Stomach (tissue), 8 donors: ENCODE measurements at regions not wholly inside any gene's neighbourhood (a gene's known extent, or its start where the extent isn't known, plus 50 kb on each side); places are given as distances from the start of the nearest gene placed in this dataset.
"Not testable (repeated sequence)": the region's sequence is repeated elsewhere in the genome, so short reads cannot be mapped to it uniquely, and the experiment has no call there.

Experiments used
- DNase-seq, 2 donors: peaks; one replicate each; pipeline versions ENCODE4 v3.0.0 to v3.0.0-alpha.2; 2013 to 2019
- H3K27ac ChIP-seq, 5 donors: fragments of 200-600 bp in 4 of 5; sonication (generic) in 4 of 5; one replicate each; pipeline ENCODE4 v1.5.1; 2013 to 2019; ENCODE audit warnings: mild to moderate bottlenecking in 1 of 5, moderate library complexity in 1 of 5
- H3K27me3 ChIP-seq, 3 donors: fragments of 200-600 bp; sonication (generic); one replicate each; pipeline ENCODE4 v1.5.1; 2017 to 2019; ENCODE audit warnings: mixed run types in 1 of 3
- H3K36me3 ChIP-seq, 4 donors: fragments of 200-600 bp; sonication (generic); 1 replicate in 3 of 4; 2 replicates in 1 of 4; pipeline ENCODE4 v1.5.1; 2016 to 2019
- H3K4me1 ChIP-seq, 4 donors: fragments of 200-600 bp; sonication (generic); one replicate each; pipeline ENCODE4 v1.5.1; 2016 to 2019
- H3K4me3 ChIP-seq, 4 donors: fragments of 200-600 bp; sonication (generic) in 3 of 4; one replicate each; pipeline ENCODE4 v1.5.1; 2016 to 2019; ENCODE audit warnings: mild to moderate bottlenecking in 1 of 4
- H3K9me3 ChIP-seq, 4 donors: fragments of 200-600 bp; sonication (generic); one replicate each; pipeline ENCODE4 v1.5.1; 2016 to 2019
- EP300 ChIP-seq: sonication (generic); formaldehyde crosslinking; IDR thresholded peaks from one replicate; pipeline ENCODE4 v1.6.1; 2017; ENCODE audit warnings: antibody characterized with exemption
- POLR2A ChIP-seq, 4 donors: fragments of 450-650 bp; IDR thresholded peaks; one replicate each; pipeline ENCODE4 v1.6.1; 2016; ENCODE audit warnings: antibody characterized with exemption in 4 of 4, control low read depth in 2 of 4, mild to moderate bottlenecking in 1 of 4, moderate library complexity in 1 of 4
- POLR2AphosphoS5 ChIP-seq, 3 donors: sonication (generic); formaldehyde crosslinking; IDR thresholded peaks; one replicate each; pipeline ENCODE4 v1.6.1; 2016; ENCODE audit warnings: antibody characterized with exemption in 3 of 3
- WGBS, 5 donors: extraction: QIAGEN DNeasy Blood & Tissue Kit in 3 of 5; methylation state at CpG; one replicate each; pipeline versions ENCODE4 v1.1.5 to v1.1.7; 2013 to 2018; 5-methylcytosine and 5-hydroxymethylcytosine counted together
- intact Hi-C: fragments of 100-400 bp; cut with DNase I; formaldehyde crosslinking; loops from one replicate; pipeline ENCODE4 v1.15.1; 2023; ENCODE audit warnings: low total_unique reads
- TF ChIP-seq, protein P1 (sequence below), 7 experiments: fragments of 450-650 bp in 4 of 7; fragments of 200-600 bp in 3 of 7; sonication (generic) in 3 of 7; IDR thresholded peaks; one replicate each; pipeline ENCODE4 v1.5.1; 2016 to 2019; ENCODE audit warnings: antibody characterized with exemption in 7 of 7, control low read depth in 2 of 7, mild to moderate bottlenecking in 1 of 7
- donor health status: healthy with polysubstance abuse.
- donor health status: Bipolar disorder and iron deficiency.
- donor health status: healthy.

- TF ChIP-seq, protein P1, sequence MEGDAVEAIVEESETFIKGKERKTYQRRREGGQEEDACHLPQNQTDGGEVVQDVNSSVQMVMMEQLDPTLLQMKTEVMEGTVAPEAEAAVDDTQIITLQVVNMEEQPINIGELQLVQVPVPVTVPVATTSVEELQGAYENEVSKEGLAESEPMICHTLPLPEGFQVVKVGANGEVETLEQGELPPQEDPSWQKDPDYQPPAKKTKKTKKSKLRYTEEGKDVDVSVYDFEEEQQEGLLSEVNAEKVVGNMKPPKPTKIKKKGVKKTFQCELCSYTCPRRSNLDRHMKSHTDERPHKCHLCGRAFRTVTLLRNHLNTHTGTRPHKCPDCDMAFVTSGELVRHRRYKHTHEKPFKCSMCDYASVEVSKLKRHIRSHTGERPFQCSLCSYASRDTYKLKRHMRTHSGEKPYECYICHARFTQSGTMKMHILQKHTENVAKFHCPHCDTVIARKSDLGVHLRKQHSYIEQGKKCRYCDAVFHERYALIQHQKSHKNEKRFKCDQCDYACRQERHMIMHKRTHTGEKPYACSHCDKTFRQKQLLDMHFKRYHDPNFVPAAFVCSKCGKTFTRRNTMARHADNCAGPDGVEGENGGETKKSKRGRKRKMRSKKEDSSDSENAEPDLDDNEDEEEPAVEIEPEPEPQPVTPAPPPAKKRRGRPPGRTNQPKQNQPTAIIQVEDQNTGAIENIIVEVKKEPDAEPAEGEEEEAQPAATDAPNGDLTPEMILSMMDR (IDR thresholded peaks at IDR 0.05) = no peak
- TF ChIP-seq EP300 (no peak), POLR2A (IDR thresholded peaks at IDR 0.05) (no peak), POLR2AphosphoS5 (IDR thresholded peaks at IDR 0.05) (no peak)
- Histone ChIP-seq H3K36me3 (no peaks in the 10 kb centered on the region), H3K9me3 (peaks cover 0 to 3% (median 0%) of the 10 kb centered on the region in 4 donors), H3K4me3 (no peak overlapping the region), H3K4me1 (no peaks in the 10 kb centered on the region), H3K27me3 (no peaks in the 10 kb centered on the region), H3K27ac (no peak overlapping the region)
- DNase-seq = no peak
- intact Hi-C loops = no loop called here
- WGBS, 5 donors = 58 to 65% (median 59%) methylated on average over 4 of the region's 4 CpGs
Measured at GRCh38 chr3:166634091-166634746, 745.9 kb downstream of the ZBBX start.

GRCh38 chr3:166630190-166630589 is 749.9 kb downstream of the ZBBX start:
- WGBS, 5 donors = 76 to 87% (median 82%) methylated on average over 1 of the region's 1 CpG
- no peak for TF ChIP-seq POLR2AphosphoS5 (IDR thresholded peaks at IDR 0.05)
- no peak for TF ChIP-seq EP300
- TF ChIP-seq, protein P1 (IDR thresholded peaks at IDR 0.05) = no peak
- no peak for TF ChIP-seq POLR2A (IDR thresholded peaks at IDR 0.05)
- Histone ChIP-seq H3K36me3 (no peaks in the 10 kb centered on the region), H3K9me3 (no peaks in the 10 kb centered on the region), H3K4me3 (no peak overlapping the region), H3K4me1 (no peaks in the 10 kb centered on the region), H3K27me3 (no peaks in the 10 kb centered on the region), H3K27ac (no peak overlapping the region)
- no peak for DNase-seq
- intact Hi-C loops = no loop called here

DNA sequence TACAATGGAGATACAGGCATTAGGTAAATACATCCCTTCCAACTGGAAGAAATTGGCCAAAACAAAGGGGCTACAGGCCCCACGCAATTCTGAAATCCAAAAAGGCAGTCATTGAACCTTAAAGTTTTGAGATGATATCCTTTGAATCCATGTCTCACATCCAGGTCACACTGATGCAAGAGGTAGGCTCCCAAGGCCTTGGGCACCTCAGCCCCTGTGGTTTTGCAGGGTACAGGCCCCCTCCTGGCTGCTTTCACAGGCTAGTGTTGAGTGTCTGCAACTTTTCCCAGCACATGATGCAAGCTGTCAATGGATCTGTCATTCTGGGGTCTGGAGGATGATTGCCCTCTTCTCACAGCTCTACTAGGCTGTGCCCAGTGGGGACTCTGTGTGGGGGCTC is 766.7 kb downstream of the ZBBX start:
- no peaks in the 10 kb centered on the region for H3K4me1 ChIP-seq
- TF ChIP-seq POLR2A (IDR thresholded peaks at IDR 0.05) = no peak
- TF ChIP-seq EP300 = no peak
- TF ChIP-seq, protein P1 (IDR thresholded peaks at IDR 0.05) = no peak
- no peak for TF ChIP-seq POLR2AphosphoS5 (IDR thresholded peaks at IDR 0.05)
- H3K9me3 ChIP-seq = peaks cover 0 to 12% (median 8%) of the 10 kb centered on the region in 4 donors
- no peaks in the 10 kb centered on the region for H3K36me3 ChIP-seq
- H3K4me3 ChIP-seq = no peak overlapping the region
- H3K27me3 ChIP-seq = no peaks in the 10 kb centered on the region
- no peak overlapping the region for H3K27ac ChIP-seq
- intact Hi-C loops = no loop called here
- no peak for DNase-seq
- 79 to 96% (median 94%) methylated on average over 1 of the region's 1 CpG for WGBS, 5 donors

DNA sequence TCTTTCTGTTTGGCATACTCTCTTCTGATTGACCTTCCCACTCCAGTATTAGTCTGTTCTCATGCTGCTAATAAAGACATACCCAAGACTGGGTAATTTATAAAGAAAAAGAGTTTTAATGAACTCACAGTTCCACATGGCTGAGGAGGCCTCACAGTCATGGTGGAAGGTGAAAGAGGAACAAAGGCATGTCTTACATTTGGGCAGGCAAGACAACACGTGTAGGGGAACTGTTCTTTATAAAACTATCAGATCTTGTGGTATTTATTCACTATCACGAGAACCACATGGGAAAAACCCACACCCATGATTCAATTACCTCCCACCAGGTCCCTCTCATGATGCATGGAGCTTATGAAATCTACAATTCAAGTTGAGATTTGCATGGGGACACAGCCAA is 767.3 kb downstream of the ZBBX start:
- DNase-seq, H3K9me3 ChIP-seq, H3K27ac ChIP-seq, H3K4me3 ChIP-seq, H3K27me3 ChIP-seq, H3K4me1 ChIP-seq, H3K36me3 ChIP-seq, intact Hi-C loops: not testable (repeated sequence)
- WGBS, 5 donors = 16 to 54% (median 31%) methylated on average over 2 of the region's 2 CpGs

DNA sequence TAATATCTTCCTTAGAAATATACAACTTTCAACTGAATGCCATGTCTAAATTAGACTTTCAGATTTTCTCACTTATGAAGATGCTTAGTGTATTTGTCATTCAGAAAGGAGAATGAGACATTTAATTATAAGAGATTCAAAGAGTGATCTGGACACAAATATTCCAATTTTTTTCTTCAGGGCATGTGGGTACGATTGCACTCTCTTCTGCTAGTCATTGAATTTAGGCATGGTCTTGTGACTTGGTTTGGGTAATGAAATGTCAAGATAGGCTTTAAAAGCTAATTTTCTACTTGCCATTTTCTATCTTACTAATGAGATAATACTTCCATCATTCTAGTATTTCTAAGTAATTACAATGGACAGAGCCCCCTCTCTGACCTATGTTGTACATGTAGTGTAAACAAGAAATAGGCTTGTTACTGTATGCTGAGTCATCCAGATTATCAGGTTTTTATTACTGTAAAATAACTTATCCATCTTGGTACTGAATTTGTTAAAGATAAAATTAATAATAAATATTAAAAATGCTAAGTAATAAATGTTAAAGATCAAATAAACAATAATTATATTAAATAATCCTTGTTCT is 770.8 kb upstream of the BCHE start:
- H3K27me3 ChIP-seq = no peaks in the 10 kb centered on the region
- no peaks in the 10 kb centered on the region for H3K36me3 ChIP-seq
- H3K4me1 ChIP-seq = no peaks in the 10 kb centered on the region
- no peak for DNase-seq
- TF ChIP-seq POLR2AphosphoS5 (IDR thresholded peaks at IDR 0.05) (no peak), POLR2A (IDR thresholded peaks at IDR 0.05) (no peak), EP300 (no peak)
- TF ChIP-seq, protein P1 (IDR thresholded peaks at IDR 0.05) = no peak
- intact Hi-C loops = no loop called here
- no peaks in the 10 kb centered on the region for H3K9me3 ChIP-seq
- H3K27ac ChIP-seq = no peak overlapping the region
- no peak overlapping the region for H3K4me3 ChIP-seq
- 70 to 83% (median 73%) methylated on average over 1 of the region's 1 CpG for WGBS, 5 donors
